ENCODE measurements at regions not wholly inside any gene's neighbourhood (a gene's known extent, or its start where the extent isn't known, plus 50 kb on each side); places are given as distances from the start of the nearest gene placed in this dataset.
"Not testable (repeated sequence)": the region's sequence is repeated elsewhere in the genome, so short reads cannot be mapped to it uniquely, and the experiment has no call there.

DNA sequence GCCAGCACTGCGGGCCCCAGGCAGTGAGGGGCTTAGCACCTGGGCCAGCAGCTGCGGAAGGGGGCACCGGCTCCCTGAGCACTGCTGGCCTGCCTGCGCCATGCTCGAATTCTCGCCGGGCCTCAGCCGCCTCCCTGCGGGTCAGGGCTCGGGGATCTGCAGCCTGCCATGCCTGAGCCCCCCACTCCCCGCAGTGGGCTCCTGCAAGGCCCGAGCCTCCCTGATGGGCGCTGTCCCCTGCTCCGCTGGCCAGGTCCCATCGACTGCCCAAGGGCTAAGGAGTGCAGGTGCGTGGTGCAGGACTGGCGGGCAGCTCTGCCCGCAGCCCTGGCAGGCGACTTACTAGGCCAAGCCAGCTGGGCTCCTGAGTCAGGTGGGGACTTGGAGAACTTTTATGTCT, 133.3 kb upstream of the LMNTD1 start:
- DNase-seq = no peak

DNA sequence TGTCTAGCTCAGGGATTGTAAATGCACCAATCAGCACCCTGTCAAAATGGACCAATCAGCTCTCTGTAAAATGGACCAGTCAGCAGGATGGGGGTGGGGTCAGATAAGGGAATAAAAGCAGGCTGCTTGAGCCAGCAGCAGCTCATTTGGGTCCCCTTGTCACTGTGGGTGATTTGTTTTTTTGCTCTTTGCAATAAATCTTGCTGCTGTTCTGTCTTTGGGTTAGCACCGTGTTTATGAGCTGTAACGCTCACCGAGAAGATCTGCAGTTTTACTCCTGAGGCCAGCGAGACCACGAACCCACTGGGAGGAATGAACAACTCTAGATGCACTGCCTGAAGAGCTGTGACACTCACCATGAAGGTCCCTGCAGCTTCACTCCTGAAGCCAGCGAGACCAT, 134.1 kb upstream of the LMNTD1 start:
- no peak for DNase-seq

DNA sequence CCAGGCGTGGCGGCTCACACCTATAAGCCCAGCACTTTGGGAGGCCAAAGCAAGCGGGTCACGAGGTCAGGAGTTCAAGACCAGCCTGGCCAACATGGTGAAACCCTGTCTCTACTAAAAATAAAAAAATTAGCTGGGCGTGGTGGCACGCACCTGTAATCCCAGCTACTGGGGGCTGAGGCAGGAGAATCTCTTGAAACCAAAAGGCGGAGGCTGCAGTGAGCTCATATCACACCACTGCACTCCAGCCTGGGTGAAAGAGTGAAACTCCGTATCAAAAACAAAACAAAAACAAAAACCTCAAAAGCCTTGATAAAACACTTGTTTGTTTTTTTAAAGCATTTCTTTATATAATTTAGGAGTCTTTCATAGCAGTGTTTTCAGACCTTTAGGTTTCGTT, 135.8 kb upstream of the LMNTD1 start:
- DNase-seq = not testable (repeated sequence)

DNA sequence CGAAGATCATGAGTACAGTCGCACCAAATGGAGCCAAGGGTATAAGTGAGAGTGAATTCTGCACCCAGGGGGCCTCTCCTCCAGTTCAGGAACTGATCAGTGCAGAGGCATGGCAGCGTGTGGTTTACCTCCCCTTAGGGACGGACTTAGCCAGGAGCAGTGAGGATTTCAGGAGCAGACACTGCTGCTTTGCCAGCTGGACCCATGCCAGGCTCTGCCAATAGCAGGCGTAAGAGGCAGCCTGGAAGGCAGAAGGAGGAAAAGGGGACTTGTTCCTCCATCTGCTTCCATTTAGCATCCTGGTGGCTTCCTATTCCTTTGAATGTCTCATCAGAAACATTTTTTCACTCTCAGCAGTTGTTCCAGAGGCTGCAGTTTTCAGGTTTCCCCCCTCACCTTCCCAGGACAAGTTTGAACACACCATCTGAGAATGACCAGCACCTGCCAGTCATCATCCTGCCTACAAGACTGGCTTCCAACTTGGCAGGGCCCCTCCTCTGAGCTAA, 137.0 kb upstream of the LMNTD1 start:
- no peak for DNase-seq

DNA sequence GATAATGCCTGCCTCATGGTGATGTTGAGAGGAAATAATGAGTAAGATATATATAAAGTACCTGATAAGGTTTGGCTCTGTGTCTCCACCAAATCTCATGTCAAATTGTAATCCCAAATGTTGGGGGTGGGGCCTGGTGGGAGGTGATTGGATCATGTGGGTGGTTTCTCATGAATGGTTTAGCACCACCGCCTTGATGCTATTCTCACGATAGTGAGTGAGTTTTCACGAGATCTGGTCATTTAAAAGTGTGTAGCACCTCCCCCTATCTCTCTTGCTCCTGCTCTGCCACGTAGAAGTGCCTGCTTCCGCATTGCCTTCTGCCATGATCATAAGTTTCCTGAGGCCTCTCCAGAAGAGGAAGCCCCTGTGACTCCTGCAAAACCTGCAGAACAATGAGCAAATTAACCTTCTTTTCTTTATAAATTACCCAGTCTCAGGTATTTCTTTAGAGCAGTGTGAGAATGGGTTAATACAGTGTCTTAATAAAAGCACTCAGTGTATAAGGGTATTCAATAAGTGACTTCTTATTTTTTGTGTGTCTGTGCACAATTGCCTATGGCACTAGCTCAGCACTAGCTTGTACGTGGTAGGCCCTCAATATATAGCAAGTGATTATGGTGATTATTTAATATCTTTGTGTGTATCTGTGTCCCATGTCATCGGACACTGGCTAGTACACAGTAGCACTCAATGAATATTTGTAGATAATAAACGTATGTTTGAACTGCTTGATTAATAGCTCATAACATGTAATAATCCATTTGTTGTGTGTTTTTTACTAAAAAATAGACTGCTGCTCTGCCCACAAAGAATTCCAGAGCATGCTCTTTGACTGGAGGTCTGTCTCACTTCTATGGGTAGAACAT, 138.1 kb upstream of the LMNTD1 start:
- no peak for DNase-seq

DNA sequence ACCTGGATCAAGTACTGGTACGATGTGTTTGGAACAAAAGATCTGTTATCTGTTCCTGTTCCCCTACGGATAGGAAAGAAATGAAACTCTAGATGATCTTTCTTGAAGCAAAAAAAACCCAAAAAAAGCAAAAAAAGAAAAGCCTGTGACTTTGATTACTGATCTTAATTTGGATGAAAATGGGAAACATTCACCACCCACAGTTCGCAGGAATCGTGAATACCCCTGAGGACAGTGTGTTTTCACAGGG, 138.7 kb upstream of the LMNTD1 start:
- DNase-seq = no peak

DNA sequence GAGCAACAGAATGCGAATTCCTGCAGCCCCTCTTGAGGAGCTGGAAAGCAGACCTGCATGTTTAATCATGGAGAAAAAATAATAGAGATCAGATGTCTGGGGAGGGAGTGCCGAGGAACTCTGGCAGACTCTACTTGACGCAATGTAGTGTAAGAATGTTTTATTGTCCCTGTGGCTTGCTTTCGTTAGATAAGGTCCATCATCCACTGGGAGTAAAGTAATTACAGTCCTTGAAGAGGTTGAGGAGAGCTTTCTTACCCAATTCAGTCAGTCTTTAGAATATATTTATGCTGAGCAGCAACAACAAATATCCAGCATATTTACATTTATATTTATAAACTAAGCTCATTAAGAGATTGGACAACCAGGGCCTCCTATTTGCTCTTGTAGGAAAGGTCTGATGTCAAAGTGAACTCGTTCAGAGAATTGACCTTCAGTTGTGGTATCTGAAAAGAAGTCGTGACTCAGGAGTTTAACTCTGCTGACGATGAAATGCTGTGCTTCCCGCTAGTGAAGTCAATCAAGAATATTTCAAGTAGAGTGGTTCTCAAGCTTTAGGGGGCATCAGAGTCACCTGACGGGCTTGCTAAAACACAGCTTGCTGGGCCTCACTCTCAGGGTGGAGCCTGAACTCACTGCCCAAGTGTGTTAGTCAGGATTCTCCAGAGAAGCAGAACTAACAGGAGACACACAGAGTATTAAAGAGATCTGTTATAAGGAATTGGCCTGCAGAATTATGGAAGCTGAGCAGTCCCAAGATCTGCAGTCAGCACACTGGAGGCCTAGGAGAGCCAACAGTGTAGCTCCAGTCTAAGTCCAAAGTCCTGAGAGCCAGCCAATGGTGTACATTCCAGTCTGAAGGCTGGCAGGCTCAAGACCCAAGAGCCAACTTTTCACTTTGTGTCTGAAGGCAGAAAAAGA, 139.3 kb upstream of the LMNTD1 start:
- no peak for DNase-seq

DNA sequence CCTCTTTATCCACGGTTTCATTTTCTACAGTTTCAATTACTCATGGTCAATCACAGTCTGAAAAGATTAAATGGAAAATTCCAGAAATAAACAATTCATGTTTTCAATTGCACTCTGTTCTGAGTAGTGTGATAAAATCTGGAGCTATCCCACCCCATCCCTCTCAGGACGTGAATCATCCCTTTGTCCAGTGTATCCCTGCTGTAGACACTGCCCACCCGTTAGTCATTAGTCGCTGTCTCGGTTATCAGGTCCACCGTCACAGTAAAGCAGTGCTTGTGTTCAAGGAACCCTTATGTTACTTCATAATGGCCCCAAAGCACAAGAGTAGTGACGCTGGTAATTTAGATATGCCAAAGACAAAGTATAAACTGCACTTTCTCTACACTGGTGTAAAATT, 141.0 kb upstream of the LMNTD1 start:
- DNase-seq = no peak

DNA sequence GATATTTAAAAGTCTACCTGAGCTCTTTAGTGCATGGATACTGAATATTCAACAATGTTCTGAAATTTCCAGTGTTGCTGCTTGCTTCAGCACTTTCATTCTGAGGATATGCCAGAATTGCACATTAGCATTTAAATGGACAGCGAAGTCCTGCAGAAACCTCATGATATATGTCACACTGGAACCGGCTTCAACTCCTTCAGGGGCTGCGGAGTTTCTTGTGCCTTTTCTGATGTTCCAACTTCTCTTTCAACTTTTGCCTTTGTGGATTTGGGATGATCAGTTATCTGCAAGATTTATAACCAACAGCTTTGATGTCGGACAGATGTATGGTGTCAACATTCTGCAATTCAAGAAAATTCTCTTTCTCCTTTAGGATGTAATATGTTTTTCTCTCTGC, 142.5 kb upstream of the LMNTD1 start:
- no peak for DNase-seq

DNA sequence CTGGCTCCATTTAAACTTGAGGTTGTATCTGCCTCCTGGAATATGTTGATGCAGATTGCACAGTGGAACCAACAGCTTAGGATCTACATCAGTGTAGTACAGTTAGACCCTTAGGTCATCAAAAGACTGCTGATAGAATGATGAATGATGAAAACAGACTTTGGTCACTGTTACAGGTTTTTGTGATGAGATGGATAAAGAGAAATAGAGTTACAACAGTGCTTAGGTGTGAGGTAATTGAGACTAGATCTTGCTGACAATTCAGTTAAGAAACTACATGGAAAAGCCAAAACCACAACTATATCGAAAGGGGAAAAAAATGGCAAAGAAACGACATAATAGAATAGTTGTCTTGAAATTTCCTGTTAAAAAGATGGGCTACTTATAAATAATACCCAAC, 145.7 kb upstream of the LMNTD1 start:
- DNase-seq = no peak

DNA sequence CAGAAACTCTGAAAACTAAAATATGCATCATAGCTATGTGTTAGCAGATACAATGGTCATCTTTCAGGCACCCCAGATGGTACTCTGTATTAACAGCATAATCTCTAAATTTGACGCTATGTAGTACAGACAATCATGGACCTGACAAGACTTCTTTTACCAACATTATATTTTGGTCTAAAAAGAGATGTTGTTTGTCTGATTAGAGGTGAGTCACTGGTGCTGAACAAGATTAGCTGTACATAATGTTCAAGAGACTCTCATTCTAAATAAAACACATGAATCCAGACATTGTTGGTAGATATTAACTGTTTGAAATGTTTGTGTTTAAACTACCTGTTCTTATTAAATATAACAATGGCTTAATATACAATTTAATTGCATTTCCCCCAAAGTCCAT, 146.4 kb upstream of the LMNTD1 start:
- no peak for DNase-seq

DNA sequence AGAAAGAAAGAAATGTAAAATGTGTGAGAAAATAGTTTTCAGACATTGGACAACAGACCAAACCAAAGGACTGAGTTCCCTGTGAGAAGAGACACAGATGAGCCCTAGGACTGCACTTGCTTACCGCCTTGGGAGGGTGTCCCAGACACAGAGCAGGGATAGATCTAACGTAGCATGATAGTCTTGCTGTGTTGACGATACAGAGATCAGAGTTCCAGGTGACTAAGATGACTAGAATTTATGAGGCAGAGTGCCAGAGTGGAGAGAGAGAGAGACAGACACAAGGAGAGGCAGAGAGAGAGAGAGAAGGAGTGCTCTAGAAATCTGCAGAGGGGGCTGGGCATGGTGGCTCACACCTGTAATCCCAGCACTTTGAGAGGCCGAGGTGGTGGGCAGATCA, 148.2 kb upstream of the LMNTD1 start:
- no peak for DNase-seq

DNA sequence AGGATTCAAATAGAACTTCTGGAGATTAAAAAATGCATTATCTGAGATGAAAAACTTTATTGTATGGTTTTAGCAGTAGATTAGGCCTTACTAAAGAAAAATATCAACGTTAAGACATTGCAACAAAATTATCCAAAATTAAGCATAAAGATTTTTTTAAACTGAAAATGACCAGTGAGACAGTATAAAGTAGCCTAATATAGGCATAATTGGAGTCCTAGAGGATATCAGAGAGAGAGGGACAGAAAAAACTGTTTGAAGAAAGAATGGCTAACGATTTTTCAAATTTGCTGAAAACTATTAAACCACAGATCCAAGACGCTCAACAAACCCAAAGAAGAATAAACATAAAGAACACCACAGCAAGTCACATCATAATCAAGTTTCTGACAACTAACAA, 149.5 kb upstream of the LMNTD1 start:
- no peak for DNase-seq

DNA sequence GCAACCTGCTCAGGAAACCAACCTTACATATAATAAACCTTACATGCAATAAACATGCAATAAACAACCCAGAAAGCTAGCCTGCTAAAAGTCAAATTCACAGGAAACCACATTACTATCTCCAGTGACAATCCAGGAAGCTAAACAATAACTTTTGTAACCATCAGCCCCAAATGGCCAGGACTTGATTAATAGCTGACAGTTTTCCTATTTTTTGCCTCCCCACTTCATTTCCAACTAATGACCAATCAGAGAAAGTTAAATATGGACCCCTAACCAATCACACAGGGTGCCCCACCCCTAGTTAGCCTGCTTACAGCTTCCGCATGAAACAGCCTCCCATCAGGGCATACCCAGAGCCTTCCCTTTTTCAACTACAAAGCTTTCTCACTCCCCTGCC, 152.2 kb upstream of the LMNTD1 start:
- DNase-seq = no peak

DNA sequence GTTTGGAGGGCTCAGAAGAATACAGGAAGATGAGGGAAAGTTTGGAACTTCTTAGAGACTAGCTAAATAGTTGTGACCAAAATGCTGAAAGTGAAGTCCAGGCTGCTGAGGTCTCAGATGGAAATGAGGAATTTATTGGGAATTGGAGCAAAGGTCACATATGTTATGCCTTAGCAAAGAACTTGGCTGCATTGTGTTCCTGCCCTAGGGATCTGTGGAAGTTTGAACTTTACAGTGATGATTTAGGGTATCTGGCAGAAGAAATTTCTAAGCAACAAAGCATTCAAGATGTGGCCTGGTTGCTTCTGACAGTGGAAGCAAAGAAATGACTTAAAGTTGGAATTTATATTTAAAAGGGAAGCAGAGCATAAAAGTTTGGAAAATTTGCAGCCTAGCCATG, 153.6 kb upstream of the LMNTD1 start:
- not testable (repeated sequence) for DNase-seq

DNA sequence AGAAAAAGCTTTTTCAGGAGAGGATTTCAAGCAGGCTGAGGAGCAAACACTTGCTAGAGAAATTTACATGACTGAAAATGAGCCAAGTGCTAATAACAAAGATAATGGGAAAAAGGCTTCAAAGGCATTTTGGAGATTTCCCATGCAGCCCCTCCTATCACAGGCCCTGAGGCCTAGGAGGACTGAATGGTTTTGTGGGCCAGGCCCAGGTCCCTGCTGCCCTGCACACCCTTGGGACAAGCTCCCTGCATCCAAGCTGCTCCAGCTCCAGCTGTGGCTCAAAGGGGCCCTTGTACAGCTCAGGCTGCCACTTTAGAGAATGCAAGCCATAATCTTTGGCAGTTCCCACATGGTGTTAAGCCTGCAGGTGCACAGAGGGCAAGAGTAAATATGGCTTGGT, 154.0 kb upstream of the LMNTD1 start:
- DNase-seq = no peak

DNA sequence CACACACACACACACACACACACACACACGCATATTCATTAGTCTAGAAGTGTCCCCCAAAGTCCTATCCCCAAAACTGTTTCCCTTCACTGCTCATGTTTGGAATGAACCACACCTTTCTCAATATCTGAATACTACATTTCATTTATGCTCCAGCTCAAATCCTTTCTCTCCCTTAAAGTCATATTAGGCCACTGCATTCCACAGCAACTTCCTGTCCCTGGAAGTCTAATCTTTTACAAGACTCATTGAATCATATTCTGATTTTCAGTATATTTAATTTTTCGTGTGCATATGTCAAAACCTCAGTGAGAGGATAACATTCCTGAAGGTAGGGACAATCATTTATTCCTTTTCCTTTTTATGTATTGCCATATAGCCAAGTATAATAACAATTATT, 155.6 kb upstream of the LMNTD1 start:
- DNase-seq = no peak

DNA sequence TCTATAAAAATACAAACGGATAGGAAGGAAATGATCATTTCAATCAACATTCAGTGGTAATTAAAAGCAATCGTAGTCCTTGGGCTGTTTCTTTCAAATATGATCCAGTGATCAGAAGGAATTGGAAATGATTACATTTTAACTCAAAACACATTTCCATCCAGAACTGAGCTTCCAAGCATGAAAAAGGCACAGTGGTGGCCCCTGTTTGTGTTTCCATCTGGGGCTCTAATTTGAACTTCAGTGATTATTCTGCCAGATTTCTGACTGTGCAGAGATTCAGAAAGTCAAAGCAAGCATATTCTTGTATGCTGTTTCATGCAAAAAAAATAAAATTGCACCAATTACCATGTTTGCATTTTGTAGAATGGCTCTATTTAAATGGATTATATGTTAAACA, 157.0 kb upstream of the LMNTD1 start:
- DNase-seq = no peak

DNA sequence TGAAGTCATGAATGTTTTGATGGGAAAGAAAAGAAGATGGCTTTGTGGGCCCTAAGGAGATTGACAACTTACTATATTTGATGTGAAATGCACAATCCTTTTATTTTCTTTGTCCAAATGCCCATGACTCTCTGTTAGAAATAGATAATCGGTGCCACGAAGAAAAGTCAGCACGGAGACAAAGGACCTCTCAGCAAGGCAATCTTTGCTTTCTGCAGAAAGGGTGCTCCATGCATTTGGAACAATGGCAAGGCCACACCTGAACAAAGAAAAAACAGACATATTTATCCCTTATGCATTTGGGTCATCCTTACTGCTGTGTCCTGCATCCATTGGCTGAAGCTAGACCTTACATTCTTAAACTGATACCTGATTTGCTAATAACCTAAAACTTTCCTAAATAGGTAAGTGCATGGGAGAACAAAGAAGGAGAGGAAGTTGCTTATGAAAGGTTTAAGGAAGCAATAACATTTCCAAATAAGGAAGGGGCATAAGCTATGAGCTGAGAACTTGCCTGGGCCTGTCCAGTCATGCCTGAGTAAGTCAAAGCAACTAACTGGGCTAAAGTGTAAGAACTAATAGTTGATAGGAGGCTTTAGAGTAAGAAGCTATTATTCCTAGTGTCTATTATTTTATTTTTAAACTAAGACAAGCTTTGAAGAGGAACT, 158.0 kb upstream of the LMNTD1 start:
- DNase-seq = not testable (repeated sequence)

DNA sequence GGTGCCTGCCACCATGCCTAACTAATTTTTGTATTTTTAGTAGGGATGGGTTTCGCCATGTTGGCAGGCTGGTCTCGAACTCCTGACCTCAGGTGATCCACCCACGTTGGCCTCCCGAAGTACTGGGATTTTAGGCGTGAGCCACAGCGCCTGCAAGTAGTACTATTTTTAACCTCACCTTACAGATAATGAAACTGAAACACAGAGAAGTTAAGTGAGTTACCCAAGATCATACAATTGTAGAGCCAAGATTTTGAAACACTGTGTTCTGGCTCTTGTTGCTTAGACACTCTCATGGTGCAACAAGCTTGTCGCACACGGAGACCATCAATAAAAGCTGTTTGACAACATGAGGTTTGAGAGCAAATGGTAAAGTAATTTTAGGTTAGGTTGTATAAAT, 159.1 kb upstream of the LMNTD1 start:
- no peak for DNase-seq

DNA sequence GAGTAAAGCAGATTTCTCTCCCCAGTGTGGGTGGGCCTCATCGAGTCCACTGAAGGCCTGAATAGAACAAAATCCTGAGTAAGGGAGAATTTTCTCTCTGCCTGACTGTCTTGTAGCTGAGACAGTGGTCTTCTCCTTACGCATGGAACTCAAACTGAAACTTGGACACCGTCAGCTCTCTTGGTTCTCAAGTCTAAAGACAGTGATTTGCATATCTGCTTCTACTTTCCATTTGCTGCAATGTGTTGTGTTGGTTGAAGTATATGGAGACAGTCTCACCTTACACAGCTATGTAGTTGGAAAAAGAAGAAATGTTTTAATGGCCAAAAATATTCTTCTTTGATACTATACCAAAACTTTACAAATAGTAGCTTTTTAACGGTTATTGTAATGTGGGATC, 160.2 kb upstream of the LMNTD1 start:
- no peak for DNase-seq

DNA sequence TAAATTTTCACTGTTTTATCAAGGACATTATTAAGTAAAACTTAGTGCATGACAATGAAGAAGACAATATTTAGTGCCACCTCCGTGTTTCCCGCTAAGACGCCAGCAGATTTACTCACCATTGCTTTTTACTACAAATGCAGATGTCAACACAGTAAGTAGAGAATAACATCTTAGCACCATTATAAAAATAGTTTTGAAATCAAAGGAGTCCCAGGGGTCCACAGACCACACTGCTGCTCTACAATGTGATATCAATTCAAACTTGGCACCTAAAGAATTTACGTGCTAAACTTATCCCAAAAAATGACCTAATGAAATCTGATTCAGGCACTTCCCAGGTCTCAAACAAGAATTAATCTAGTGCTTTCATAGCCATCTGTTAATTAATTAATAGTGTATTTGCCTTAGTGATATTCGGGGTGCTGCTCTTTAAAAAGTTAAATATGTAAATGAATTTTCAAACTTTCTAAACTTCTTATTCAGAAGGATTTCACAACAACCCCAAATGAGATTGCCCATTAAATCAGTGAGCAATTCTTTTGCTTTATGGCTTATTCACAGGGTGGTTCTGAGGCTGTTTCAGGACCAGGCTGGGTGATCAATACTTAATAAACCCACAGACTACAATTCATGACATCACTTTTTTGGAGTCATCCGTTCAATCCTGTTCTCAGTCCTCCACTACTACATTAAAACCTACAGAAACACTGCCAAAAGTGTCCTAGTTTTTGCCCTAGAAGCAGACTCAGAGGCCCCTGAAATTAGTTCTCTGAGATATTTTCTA, 161.3 kb upstream of the LMNTD1 start:
- no peak for DNase-seq

DNA sequence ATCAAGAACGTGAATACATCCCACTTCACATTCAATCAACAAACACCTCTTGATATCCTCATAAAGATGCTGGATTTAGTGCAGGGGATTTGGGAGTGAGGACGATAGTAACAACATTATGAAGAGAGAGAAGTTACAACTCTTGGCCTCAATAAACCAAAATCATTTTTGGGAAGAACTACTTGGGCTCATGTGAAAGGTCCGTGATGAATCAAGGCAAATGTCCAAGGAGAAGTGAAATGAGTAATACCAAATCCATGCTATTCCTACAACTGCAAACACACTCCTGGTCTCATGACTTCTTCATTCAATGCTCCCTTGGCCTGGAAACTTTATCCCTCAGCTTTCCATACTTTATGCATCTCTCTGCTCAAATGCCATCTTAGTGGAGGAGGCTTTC, 162.0 kb upstream of the LMNTD1 start:
- no peak for DNase-seq

Data from right forelimb (tissue), 1 donor.